CD1c-positive myeloid dendritic cell (primary cell): ENCODE measurements at regions not wholly inside any gene's neighbourhood (a gene's known extent, or its start where the extent isn't known, plus 50 kb on each side); places are given as distances from the start of the nearest gene placed in this dataset.
"Not testable (repeated sequence)": the region's sequence is repeated elsewhere in the genome, so short reads cannot be mapped to it uniquely, and the experiment has no call there.

ENCODE experiments used
- DNase-seq: peaks from one replicate; pipeline ENCODE4 v3.0.0-alpha.2; 2016; ENCODE audit errors: extremely low spot score

- not testable (repeated sequence) for DNase-seq
Measured at GRCh38 chr11:114805431-114805830, 127.1 kb downstream of the NXPE2 start.

GRCh38 chr11:114811971-114812370, 133.6 kb downstream of the NXPE2 start:
- no peak for DNase-seq

DNA sequence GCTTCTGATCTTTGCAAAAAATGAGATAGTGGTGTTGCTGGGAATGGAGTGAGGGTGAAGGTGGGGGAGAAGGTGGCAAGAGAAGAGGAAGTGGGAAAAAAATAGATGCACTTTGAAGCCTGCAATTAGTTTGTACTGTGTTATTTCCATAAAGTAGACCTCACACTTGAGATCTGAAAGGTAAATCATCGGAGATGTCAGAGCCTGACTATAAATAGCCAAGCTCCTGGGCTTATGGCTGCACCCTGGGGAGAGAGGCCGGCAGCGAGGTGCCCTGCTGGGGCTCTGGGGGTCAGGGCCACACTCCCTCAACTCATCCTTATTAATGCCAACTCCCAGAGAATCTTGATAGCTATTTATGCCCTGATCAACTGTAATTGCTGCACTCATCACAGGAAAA, 134.4 kb downstream of the NXPE2 start:
- no peak for DNase-seq

DNA sequence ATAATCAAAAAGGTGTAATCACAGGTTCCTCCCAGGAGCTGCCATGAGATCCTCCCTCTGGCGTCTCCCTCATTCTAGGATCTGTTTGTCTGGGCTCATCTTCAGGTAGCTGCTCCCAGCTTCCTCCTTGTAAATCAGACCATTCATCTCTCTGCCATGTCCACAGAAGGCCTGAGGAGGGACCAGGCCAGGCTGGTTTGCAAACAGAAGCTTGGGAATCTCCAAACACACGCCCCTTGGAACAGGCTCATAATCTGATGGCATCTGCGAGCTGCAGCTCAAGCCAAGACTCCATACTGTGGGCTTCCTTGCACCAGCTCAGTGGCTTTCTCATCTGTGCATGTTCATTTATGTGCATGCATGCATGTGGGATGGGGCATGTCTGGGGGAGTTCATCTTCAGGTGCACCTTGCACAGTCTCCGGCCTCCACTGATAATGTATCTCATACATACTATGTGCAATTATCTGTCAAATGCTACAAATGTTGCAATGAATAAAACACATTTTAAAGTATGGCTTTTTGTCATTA, 134.9 kb downstream of the NXPE2 start:
- DNase-seq = no peak

GRCh38 chr11:114815176-114815575, 136.8 kb downstream of the NXPE2 start:
- no peak for DNase-seq

- no peak for DNase-seq
Measured at GRCh38 chr11:114815761-114816160, 137.4 kb downstream of the NXPE2 start.

DNA sequence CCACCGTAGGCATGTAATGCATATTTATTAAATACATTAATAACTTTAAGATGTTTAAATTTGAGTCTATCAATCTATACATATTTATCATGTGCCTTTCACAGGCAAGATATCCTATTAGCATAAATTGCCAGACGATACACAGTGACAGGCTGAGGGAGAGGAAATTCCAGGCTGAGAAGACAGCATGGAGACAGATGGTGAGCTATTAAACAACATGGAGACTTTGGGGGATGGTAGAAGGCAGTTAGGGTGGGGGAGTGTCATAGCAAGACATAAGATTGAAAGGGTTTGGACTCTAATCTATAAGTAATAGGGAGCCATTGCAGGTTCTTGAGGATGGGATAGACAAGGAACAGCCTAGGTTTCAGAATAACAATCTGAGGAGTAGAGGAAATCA, 138.5 kb downstream of the NXPE2 start:
- no peak for DNase-seq

GRCh38 chr11:114818382-114818781, 140.1 kb downstream of the NXPE2 start:
- DNase-seq = no peak

- no peak for DNase-seq
Measured at GRCh38 chr11:114819028-114819427, 140.7 kb downstream of the NXPE2 start.

- no peak for DNase-seq
Measured at GRCh38 chr11:114820621-114821020, 142.3 kb downstream of the NXPE2 start.

GRCh38 chr11:114821621-114822412, 143.5 kb downstream of the NXPE2 start:
- no peak for DNase-seq

GRCh38 chr11:114826910-114827442, 148.6 kb downstream of the NXPE2 start:
- DNase-seq = no peak

GRCh38 chr11:114827736-114828135, 149.4 kb downstream of the NXPE2 start:
- DNase-seq = no peak

- DNase-seq = no peak
Measured at GRCh38 chr11:114832532-114833125, 154.3 kb downstream of the NXPE2 start.

DNA sequence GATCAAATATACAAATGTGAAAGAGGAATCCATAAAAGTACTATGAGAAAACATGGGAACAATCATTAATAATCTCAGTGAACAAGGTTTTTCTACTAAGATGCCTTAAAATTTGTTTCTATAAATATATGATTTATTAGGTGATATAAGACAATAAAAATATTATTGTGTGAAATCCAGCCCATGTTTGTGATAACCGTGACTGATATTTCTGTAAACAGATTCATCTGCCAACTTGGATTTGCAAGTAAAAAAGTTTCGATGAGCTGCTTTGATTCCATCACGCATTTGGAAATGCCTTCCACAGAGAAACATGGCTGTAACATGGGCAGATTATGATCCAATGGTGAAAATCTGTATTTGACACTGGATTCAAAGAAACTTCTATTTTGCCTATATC, 157.8 kb downstream of the NXPE2 start:
- no peak for DNase-seq

GRCh38 chr11:114844896-114845295, 166.6 kb downstream of the NXPE2 start:
- DNase-seq = no peak

GRCh38 chr11:114845766-114846415, 167.6 kb downstream of the NXPE2 start:
- DNase-seq = no peak

GRCh38 chr11:114846416-114846791, 168.1 kb downstream of the NXPE2 start:
- no peak for DNase-seq

- DNase-seq = no peak
Measured at GRCh38 chr11:114847306-114847975, 169.1 kb downstream of the NXPE2 start.

- DNase-seq = no peak
Measured at GRCh38 chr11:114848027-114848426, 169.7 kb downstream of the NXPE2 start.

GRCh38 chr11:114857281-114857680, 179.0 kb downstream of the NXPE2 start:
- DNase-seq = no peak

DNA sequence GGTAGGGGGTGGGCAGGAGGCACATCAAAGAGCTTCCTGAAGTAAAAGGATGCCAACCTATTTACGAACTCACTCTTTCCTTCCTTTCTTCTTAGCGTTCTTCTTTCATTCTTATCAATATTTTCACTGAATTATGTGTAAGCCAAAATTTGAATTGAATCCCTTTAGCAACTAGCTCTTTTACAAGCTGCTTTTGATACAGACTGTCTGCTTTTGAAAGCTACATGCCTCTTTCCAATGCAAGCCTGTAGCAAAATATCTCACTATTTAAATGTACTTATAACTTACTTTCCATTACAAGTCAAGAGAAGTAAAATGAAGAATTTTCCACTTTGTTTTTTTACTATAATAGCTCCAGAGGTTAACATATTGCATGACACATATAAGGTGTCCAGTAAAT, 186.6 kb downstream of the NXPE2 start:
- no peak for DNase-seq
